ENCODE measurements at regions not wholly inside any gene's neighbourhood (a gene's known extent, or its start where the extent isn't known, plus 50 kb on each side); places are given as distances from the start of the nearest gene placed in this dataset.

DNA sequence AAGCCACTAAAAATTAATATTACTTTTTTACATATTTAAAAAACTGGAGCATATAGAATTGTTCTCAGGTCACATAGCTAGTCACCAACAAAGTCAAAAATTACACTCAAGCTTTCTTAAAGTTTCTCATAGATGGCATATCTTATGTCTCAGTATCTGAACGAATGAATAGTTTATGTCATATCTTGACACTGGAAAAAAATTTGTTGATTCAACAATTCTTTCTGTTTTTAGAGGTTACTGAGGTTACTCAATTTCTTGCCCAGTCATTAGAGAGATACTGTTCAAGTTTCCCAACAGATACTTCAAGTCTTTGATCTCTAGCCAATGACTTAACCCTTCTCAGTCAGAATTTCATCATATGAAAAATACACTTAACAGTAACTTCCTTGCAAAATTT is 113.1 kb upstream of the XIRP2 start:
- DNase-seq: no peak
- POLR2A ChIA-PET (ENCODE audit: unreplicated experiment): no interaction called here
- Histone ChIP-seq H2BK20ac (ENCODE audit: low read depth, low read length) (no peak overlapping the region), H3K4ac (ENCODE audit: low read depth, low read length) (no peak overlapping the region), H3K9ac (ENCODE audit: low read depth, low read length) (no peak overlapping the region), H3K9me3 (ENCODE audit: control insufficient read depth, insufficient read depth, low read length) (no peaks in the 10 kb centered on the region), H3K4me2 (ENCODE audit: low read depth, low read length) (no peak overlapping the region), H2BK5ac (ENCODE audit: low read depth, low read length, poor library complexity, severe bottlenecking) (no peak overlapping the region), H2BK120ac (ENCODE audit: low read depth, low read length) (no peak overlapping the region), H2AK9ac (replicated peaks; ENCODE audit: low read depth, low read length, poor library complexity) (no peak overlapping the region), H3K9me1 (ENCODE audit: insufficient read depth, low read length) (no peaks in the 10 kb centered on the region), H4K20me1 (ENCODE audit: insufficient read depth, low read length) (no peaks in the 10 kb centered on the region), H3K4me1 (ENCODE audit: control insufficient read depth, insufficient read depth, low read length) (no peaks in the 10 kb centered on the region), H3K14ac (replicated peaks; ENCODE audit: low read depth, low read length) (no peak overlapping the region), H2AK5ac (ENCODE audit: low read depth, low read length) (no peak overlapping the region), H3K36me3 (ENCODE audit: control insufficient read depth, insufficient read depth, low read length) (no peaks in the 10 kb centered on the region), H4K5ac (ENCODE audit: low read depth, low read length) (no peak overlapping the region), H3K27ac (ENCODE audit: insufficient read depth, low read length) (no peak overlapping the region), H2BK15ac (ENCODE audit: low read depth, low read length) (no peak overlapping the region), H3K56ac (ENCODE audit: extremely low read depth, insufficient read depth, low read length) (no peak overlapping the region), H3K4me3 (ENCODE audit: insufficient read depth, low read depth, low read length) (no peak overlapping the region), H4K8ac (ENCODE audit: low read depth in 2 of 2, low read length in 2 of 2) (no peak overlapping the region), H2AFZ (replicated peaks; ENCODE audit: low read length, poor library complexity) (no peak overlapping the region), H3K27me3 (ENCODE audit: control insufficient read depth, insufficient read depth, low read length) (no peaks in the 10 kb centered on the region), H3K79me1 (ENCODE audit: low read depth in 1 of 2, low read length in 2 of 2) (no peaks in the 10 kb centered on the region), H3K18ac (ENCODE audit: low read depth, low read length) (no peak overlapping the region), H3K23ac (ENCODE audit: low read depth, low read length) (no peak overlapping the region), H4K91ac (ENCODE audit: insufficient read depth, low read depth, low read length) (no peak overlapping the region)
- CTCF ChIA-PET: no interaction called here
- intact Hi-C loops (cut with micrococcal nuclease): no loop called here
- dilution Hi-C loops (cut with HindIII; ENCODE audit: low sequenced_read_pairs, unreplicated experiment): no loop called here
- no CpG with 5 or more reads among the region's 1 CpG for WGBS, 2 experiments (ENCODE audit: extremely low coverage in 2 of 2, insufficient read length in 1 of 2)
- ATAC-seq (ENCODE audit: low read depth): no peak
- in situ Hi-C loops (cut with MboI; ENCODE audit: low sequenced_read_pairs): no loop called here
- BruUV-seq (replicated peaks): no TSS peak
- TF ChIP-seq BHLHE40 (IDR thresholded peaks at IDR 0.05; ENCODE audit: low read depth, low read length) (no peak), SMC3 (IDR thresholded peaks at IDR 0.05; ENCODE audit: low read depth, low read length) (no peak), NFE2L2 (IDR thresholded peaks at IDR 0.05; ENCODE audit: low read depth, low read length) (no peak), ELK1 (IDR thresholded peaks at IDR 0.05; ENCODE audit: borderline replicate concordance, low read depth, low read length) (no peak), POLR2A (IDR thresholded peaks at IDR 0.05; ENCODE audit: low read depth, low read length) (no peak), RFX5 (IDR thresholded peaks at IDR 0.05; ENCODE audit: low read depth, low read length) (no peak), MXI1 (IDR thresholded peaks at IDR 0.05; ENCODE audit: borderline replicate concordance, low read depth, low read length) (no peak), MAZ (IDR thresholded peaks at IDR 0.05; ENCODE audit: borderline replicate concordance, low read depth, low read length) (no peak), FOS (IDR thresholded peaks at IDR 0.05; ENCODE audit: low read depth, low read length) (no peak), MAFK (IDR thresholded peaks at IDR 0.05; ENCODE audit: low read depth, low read length) (no peak), RAD21 (IDR thresholded peaks at IDR 0.05; ENCODE audit: low read length) (no peak), USF2 (IDR thresholded peaks at IDR 0.05; ENCODE audit: low read depth, low read length) (no peak), RCOR1 (IDR thresholded peaks at IDR 0.05; ENCODE audit: insufficient replicate concordance, low read length) (no peak), CEBPB (IDR thresholded peaks at IDR 0.05; ENCODE audit: low read depth, low read length) (no peak), CHD1 (IDR thresholded peaks at IDR 0.05; ENCODE audit: low read depth, low read length) (no peak)
- TF ChIP-seq, protein P1, sequence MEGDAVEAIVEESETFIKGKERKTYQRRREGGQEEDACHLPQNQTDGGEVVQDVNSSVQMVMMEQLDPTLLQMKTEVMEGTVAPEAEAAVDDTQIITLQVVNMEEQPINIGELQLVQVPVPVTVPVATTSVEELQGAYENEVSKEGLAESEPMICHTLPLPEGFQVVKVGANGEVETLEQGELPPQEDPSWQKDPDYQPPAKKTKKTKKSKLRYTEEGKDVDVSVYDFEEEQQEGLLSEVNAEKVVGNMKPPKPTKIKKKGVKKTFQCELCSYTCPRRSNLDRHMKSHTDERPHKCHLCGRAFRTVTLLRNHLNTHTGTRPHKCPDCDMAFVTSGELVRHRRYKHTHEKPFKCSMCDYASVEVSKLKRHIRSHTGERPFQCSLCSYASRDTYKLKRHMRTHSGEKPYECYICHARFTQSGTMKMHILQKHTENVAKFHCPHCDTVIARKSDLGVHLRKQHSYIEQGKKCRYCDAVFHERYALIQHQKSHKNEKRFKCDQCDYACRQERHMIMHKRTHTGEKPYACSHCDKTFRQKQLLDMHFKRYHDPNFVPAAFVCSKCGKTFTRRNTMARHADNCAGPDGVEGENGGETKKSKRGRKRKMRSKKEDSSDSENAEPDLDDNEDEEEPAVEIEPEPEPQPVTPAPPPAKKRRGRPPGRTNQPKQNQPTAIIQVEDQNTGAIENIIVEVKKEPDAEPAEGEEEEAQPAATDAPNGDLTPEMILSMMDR (conservative IDR thresholded peaks at IDR 0.05; ENCODE audit: low read depth, low read length): no peak
